ENCODE measurements at regions not wholly inside any gene's neighbourhood (a gene's known extent, or its start where the extent isn't known, plus 50 kb on each side); places are given as distances from the start of the nearest gene placed in this dataset.
"Not testable (repeated sequence)": the region's sequence is repeated elsewhere in the genome, so short reads cannot be mapped to it uniquely, and the experiment has no call there.

DNA sequence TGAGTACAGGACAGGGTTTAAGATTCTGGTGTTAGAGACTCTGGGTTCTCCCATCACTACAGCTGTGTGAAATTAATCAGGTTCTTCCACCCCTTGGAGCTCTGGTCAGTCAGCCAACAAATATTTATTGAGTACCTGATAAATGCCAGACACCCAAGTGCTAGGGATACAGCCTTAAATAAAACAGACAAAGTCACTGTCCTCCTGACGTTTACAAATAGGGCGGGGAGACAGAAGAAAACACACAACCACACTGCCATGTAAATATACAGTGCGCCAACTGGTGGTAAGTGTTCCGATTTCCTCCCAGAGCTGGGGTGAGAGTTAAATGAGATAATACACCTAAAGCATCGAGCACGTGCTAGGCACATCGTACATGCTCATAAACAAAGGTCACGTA lies 121.0 kb downstream of the COPRS start:
- Histone ChIP-seq H3K4me1 (peaks cover 0 to 31% of the 10 kb centered on the region in 2 donors), H3K36me3 (no peaks in the 10 kb centered on the region), H3K27ac (peak overlapping the region; percentile 23 to 52), H3K4me3 (no peak overlapping the region), H3K27me3 (no peaks in the 10 kb centered on the region), H3K9me3 (no peaks in the 10 kb centered on the region)
- TF ChIP-seq, protein P1, sequence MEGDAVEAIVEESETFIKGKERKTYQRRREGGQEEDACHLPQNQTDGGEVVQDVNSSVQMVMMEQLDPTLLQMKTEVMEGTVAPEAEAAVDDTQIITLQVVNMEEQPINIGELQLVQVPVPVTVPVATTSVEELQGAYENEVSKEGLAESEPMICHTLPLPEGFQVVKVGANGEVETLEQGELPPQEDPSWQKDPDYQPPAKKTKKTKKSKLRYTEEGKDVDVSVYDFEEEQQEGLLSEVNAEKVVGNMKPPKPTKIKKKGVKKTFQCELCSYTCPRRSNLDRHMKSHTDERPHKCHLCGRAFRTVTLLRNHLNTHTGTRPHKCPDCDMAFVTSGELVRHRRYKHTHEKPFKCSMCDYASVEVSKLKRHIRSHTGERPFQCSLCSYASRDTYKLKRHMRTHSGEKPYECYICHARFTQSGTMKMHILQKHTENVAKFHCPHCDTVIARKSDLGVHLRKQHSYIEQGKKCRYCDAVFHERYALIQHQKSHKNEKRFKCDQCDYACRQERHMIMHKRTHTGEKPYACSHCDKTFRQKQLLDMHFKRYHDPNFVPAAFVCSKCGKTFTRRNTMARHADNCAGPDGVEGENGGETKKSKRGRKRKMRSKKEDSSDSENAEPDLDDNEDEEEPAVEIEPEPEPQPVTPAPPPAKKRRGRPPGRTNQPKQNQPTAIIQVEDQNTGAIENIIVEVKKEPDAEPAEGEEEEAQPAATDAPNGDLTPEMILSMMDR (IDR thresholded peaks at IDR 0.05): no peak
- no peak for DNase-seq (ENCODE audit: low spot score)

DNA sequence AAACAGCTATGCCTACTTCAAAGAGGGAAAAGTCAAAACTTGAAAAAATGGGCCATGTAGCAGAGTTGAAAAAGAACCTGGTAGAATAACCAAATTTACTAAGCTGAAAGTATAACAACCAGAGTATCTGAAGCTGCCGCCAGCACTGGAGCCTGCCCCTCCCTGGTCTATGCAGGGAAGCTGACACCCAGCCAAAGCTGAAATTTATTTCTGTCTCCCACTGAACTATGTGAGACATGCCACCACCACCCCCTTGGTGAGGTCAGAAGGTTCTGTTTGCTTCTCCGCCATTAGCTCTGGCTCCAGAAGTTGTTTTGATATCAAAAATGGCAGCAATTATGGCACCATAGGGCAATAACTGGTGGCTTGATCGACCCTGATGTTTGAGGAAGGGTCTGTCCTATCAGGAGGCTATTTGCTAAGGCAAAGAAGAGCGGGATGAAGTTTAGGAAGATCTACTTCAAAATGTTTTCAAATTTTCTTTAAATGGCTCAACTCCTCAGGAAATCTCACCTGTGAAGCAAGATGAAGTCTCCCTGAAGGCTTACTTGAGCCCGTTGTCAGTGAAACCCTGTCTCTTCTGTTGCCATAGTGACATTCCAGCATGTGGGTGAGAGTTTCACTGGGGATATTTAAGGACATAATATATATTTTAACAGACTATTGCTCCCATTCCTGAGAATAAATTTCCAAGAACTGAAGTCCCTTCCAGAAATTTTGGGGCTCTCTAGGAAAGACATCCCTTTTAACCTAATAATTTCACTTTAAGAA lies 122.0 kb downstream of the COPRS start:
- no peaks in the 10 kb centered on the region for H3K9me3 ChIP-seq
- peak overlapping the region in 1 of 2 donors; percentile 56 for H3K27ac ChIP-seq
- no peaks in the 10 kb centered on the region for H3K36me3 ChIP-seq
- no peaks in the 10 kb centered on the region for H3K27me3 ChIP-seq
- TF ChIP-seq, protein P1 (IDR thresholded peaks at IDR 0.05): no peak
- DNase-seq (ENCODE audit: low spot score): no peak
- H3K4me3 ChIP-seq: no peak overlapping the region
- peaks cover 0 to 29% of the 10 kb centered on the region in 2 donors for H3K4me1 ChIP-seq

DNA sequence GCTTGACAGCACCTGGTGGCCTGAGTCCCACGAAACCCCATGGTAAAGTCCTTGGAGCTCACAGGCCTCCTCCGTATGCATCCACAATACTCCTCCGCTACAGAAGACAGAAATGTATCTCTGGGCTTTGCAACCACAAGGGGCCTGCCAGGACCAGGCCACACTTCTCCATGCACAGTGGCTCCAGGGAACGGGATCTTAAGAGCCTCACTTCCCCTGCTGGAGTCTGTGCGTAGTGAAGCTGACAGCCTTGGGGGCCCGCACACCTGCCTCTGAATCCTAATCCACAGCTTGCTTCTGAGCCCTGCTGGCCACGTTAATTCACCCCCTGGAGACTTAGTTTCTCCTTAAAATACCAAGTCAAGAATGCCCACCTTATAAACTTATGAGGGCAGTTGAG lies 125.7 kb downstream of the COPRS start:
- TF ChIP-seq, protein P1 (IDR thresholded peaks at IDR 0.05): no peak
- Histone ChIP-seq H3K4me1 (peaks cover 0 to 5% of the 10 kb centered on the region in 2 donors), H3K9me3 (no peaks in the 10 kb centered on the region), H3K27me3 (no peaks in the 10 kb centered on the region), H3K36me3 (no peaks in the 10 kb centered on the region), H3K27ac (no peak overlapping the region), H3K4me3 (no peak overlapping the region)
- no peak for DNase-seq (ENCODE audit: low spot score)

DNA sequence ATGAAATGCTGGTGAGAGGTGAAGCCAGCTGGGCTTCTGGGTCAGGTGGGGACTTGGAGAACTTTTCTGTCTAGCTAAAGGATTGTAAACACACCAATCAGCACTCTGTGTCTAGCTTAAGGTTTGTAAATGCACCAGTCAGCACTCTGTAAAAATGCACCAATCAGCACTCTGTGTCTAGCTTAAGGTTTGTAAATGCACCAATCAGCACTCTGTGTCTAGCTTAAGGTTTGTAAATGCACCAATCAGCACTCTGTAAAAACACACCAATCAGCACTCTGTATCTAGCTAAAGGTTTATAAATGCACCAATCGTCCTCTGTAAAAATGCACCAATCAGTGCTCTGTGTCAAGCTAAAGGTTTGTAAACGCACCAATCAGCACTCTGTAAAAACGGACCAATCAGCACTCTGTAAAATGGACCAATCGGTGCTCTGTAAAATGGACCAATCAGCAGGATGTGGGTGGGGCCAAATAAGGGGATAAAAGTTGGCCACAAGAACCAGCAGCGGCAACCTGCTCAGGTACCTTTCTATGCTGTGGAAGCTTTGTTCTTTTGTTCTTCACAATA lies 127.4 kb downstream of the COPRS start:
- not testable (repeated sequence) for H3K4me1 ChIP-seq; H3K27me3 ChIP-seq; H3K4me3 ChIP-seq; DNase-seq (ENCODE audit: low spot score); H3K27ac ChIP-seq; H3K9me3 ChIP-seq; H3K36me3 ChIP-seq

DNA sequence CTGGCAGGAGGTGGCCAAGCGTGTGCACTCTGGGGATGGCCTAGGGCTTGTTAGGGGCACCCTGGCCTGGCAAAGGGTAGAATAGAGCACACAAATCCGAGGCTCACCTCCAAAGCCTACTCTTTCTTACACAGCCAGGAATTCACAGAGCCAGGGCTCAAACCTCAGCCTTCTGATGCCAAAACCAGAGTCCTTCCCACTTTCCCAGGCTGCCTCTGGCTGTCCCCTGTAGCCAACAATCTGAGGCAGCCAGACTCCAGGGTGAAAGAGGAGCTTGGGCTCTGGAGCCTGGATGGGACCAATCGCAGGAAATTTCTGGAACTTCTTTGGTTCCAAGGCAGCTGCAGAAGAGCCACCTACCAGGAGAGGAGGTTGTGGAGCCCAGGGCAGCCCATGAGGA lies 127.9 kb downstream of the COPRS start:
- Histone ChIP-seq H3K27ac (no peak overlapping the region), H3K4me3 (no peak overlapping the region), H3K27me3 (no peaks in the 10 kb centered on the region), H3K4me1 (no peaks in the 10 kb centered on the region), H3K9me3 (no peaks in the 10 kb centered on the region), H3K36me3 (no peaks in the 10 kb centered on the region)
- TF ChIP-seq, protein P1 (IDR thresholded peaks at IDR 0.05): no peak
- no peak for DNase-seq (ENCODE audit: low spot score)

DNA sequence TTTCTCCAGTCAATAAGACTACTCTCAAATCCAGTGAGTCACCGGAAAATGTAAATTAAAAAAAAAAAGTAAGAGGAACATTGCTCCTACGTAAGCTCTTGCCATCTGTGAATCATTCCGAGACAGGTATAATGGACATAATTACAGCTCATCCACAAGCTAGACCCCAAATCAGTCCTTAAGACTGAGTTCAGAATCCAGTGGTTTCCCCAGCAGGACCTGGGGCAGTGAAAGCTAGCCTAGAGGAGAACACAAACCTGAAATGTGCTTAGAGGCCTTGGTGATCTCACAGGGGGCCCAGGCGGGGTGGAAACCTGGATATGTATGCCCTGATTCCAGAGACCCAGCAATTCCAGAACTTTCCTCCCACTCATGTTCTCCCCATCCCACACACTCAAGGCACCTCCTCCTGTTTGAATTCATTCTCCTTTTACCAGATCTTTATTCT lies 132.0 kb downstream of the COPRS start:
- Histone ChIP-seq H3K9me3 (no peaks in the 10 kb centered on the region), H3K4me1 (peaks cover 0 to 11% of the 10 kb centered on the region in 2 donors), H3K4me3 (no peak overlapping the region), H3K27ac (no peak overlapping the region), H3K27me3 (no peaks in the 10 kb centered on the region), H3K36me3 (no peaks in the 10 kb centered on the region)
- TF ChIP-seq, protein P1 (IDR thresholded peaks at IDR 0.05): no peak
- no peak for DNase-seq (ENCODE audit: low spot score)
